Endothelial cell of umbilical vein (primary cell): ENCODE measurements at regions not wholly inside any gene's neighbourhood (a gene's known extent, or its start where the extent isn't known, plus 50 kb on each side); places are given as distances from the start of the nearest gene placed in this dataset.

Experiments used
- BruUV-seq: library from RNA; stranded (reverse); fragments of 400-500 nt; replicated peaks from 2 replicates; lab custom pipeline; 2021; lab: Mats Ljungman, UMichigan
- CTCF ChIA-PET: fragments of 300-600, 350-600 bp; sonication (Branson Sonifier 250); formaldehyde crosslinking; loops from one replicate; lab custom pipeline; 2021; ENCODE audit warnings: antibody characterized with exemption, inconsistent platforms; lab: Charles Lee
- POLR2A ChIA-PET: fragments of 300-600, 350-600 bp; sonication (Branson Sonifier 250); formaldehyde crosslinking; loops from one replicate; lab custom pipeline; 2021; ENCODE audit warnings: antibody characterized with exemption, inconsistent platforms; lab: Charles Lee
- DNase-seq: peaks from one replicate; pipeline ENCODE4 v3.0.0-alpha.2; 2011; ENCODE audit warnings: low read depth, low spot score
- FAIRE-seq: peaks from 2 replicates; lab custom pipeline; 2011; peaks lifted over from hg19 to GRCh38; lab: Jason Lieb, UNC
- H2AFZ ChIP-seq: 2 replicates; pipeline ENCODE4 v1.6.0; 2012; ENCODE audit warnings: low read depth, low read length, control low read depth, inconsistent platforms
- H3K27ac ChIP-seq: 2 replicates; pipeline ENCODE4 v1.5.1; 2011; ENCODE audit warnings: low read depth, mild to moderate bottlenecking, control low read depth, low read length, moderate library complexity; ENCODE audit not compliant: insufficient read depth
- H3K27me3 ChIP-seq, 2 experiments: 2 replicates each; pipeline versions ENCODE4 v1.6.0 to v1.6.1; 2011; ENCODE audit warnings: low read length in 2 of 2, mixed read lengths in 1 of 2; ENCODE audit not compliant: control insufficient read depth in 2 of 2, insufficient read depth in 2 of 2
- H3K36me3 ChIP-seq, 2 experiments: 2 replicates in 1 of 2; 3 replicates in 1 of 2; pipeline ENCODE4 v1.5.1; 2011; ENCODE audit warnings: low read length in 2 of 2, mild to moderate bottlenecking in 1 of 2, moderate library complexity in 1 of 2; ENCODE audit not compliant: control insufficient read depth in 2 of 2, insufficient read depth in 2 of 2; ENCODE audit errors: extremely low read depth in 1 of 2
- H3K4me1 ChIP-seq: 3 replicates; pipeline ENCODE4 v1.5.1; 2011; ENCODE audit warnings: mild to moderate bottlenecking, low read length; ENCODE audit not compliant: control insufficient read depth, insufficient read depth; ENCODE audit errors: extremely low read depth
- H3K4me2 ChIP-seq: 2 replicates; pipeline ENCODE4 v1.6.1; 2011; ENCODE audit warnings: low read length, control low read depth, mixed read lengths; ENCODE audit not compliant: insufficient read depth
- H3K4me3 ChIP-seq, 3 experiments: fragments of 200-600 bp in 1 of 3; sonication (generic), shearing (Covaris generic) in 1 of 3; replicated peaks in 1 of 3; 2 replicates each; pipeline ENCODE4 v1.5.1; 2011 to 2016; ENCODE audit warnings: control low read depth in 3 of 3, low read length in 3 of 3, mild to moderate bottlenecking in 2 of 3, inconsistent platforms in 1 of 3, low read depth in 1 of 3, moderate library complexity in 1 of 3; ENCODE audit not compliant: insufficient read depth in 1 of 3
- H3K79me2 ChIP-seq: 2 replicates; pipeline ENCODE4 v1.6.0; 2012; ENCODE audit warnings: low read length, inconsistent platforms; ENCODE audit not compliant: control insufficient read depth, insufficient read depth
- H3K9ac ChIP-seq: replicated peaks from 2 replicates; pipeline ENCODE3; 2011; ENCODE audit warnings: low read length, control low read depth; ENCODE audit not compliant: insufficient read depth; ENCODE audit errors: extremely low read depth
- H3K9me1 ChIP-seq: replicated peaks from 3 replicates; pipeline ENCODE4 v1.6.0; 2011; ENCODE audit warnings: mild to moderate bottlenecking, low read length; ENCODE audit not compliant: control insufficient read depth, insufficient read depth; ENCODE audit errors: extremely low read depth
- H3K9me3 ChIP-seq: replicated peaks from 2 replicates; pipeline ENCODE4 v1.5.1; 2012; ENCODE audit warnings: low read length, inconsistent platforms; ENCODE audit not compliant: control insufficient read depth, insufficient read depth
- H4K20me1 ChIP-seq: replicated peaks from 2 replicates; pipeline ENCODE3; 2011; ENCODE audit warnings: mild to moderate bottlenecking, low read length; ENCODE audit not compliant: control insufficient read depth, insufficient read depth; ENCODE audit errors: extremely low read depth
- CTCF ChIP-seq, 2 donors: IDR thresholded peaks; 1 replicate in 1 of 2; 2 replicates in 1 of 2; pipeline ENCODE4 v1.5.1; 2011; ENCODE audit warnings: low read length in 2 of 2, mild to moderate bottlenecking in 2 of 2, moderate library complexity in 2 of 2, control low read depth in 1 of 2, inconsistent platforms in 1 of 2, low read depth in 1 of 2; ENCODE audit not compliant: insufficient read depth in 1 of 2; ENCODE audit errors: extremely low read depth in 1 of 2
- EZH2 ChIP-seq: IDR thresholded peaks from 2 replicates; pipeline ENCODE4 v1.6.1; 2012; ENCODE audit warnings: borderline replicate concordance, low read depth, mild to moderate bottlenecking, moderate library complexity, low read length, inconsistent platforms; ENCODE audit not compliant: severe bottlenecking
- FOS ChIP-seq: IDR thresholded peaks from 2 replicates; pipeline ENCODE4 v1.6.1; 2011; ENCODE audit warnings: mild to moderate bottlenecking, low read length, moderate library complexity, borderline replicate concordance; ENCODE audit not compliant: insufficient read depth
- MAX ChIP-seq: IDR thresholded peaks from 2 replicates; pipeline ENCODE4 v1.6.1; 2011; ENCODE audit not compliant: insufficient read depth, insufficient read length
- MYC ChIP-seq: IDR thresholded peaks from one replicate; pipeline ENCODE4 v1.6.1; 2011; ENCODE audit warnings: mild to moderate bottlenecking, low read depth, low read length
- POLR2AphosphoS5 ChIP-seq: IDR thresholded peaks from 2 replicates; pipeline ENCODE4 v1.6.1; 2012; ENCODE audit warnings: low read depth, mild to moderate bottlenecking, control low read depth, low read length, moderate library complexity; ENCODE audit not compliant: insufficient read depth
- dilution Hi-C: fragments of 300-500 bp; cut with MboI; formaldehyde crosslinking; loops from one replicate; pipeline ENCODE4 v1.15.0; 2019; ENCODE audit warnings: low sequenced_read_pairs; ENCODE audit not compliant: extremely low pct_ligation_motif_present
- intact Hi-C: fragments of 100-400 bp; cut with micrococcal nuclease; formaldehyde crosslinking; loops from one replicate; pipeline ENCODE4 v1.10.0; 2022

GRCh38 chr4:181646864-181647263 lies 596.3 kb upstream of the TENM3 start:
- no peak overlapping the region for H3K27ac ChIP-seq
- dilution Hi-C loops (no loop called here), intact Hi-C loops (no loop called here)
- H3K4me1 ChIP-seq, result no peaks in the 10 kb centered on the region
- no TSS peak for BruUV-seq
- POLR2A ChIA-PET, result no interaction called here
- no peak overlapping the region for H3K4me2 ChIP-seq
- TF ChIP-seq EZH2, result no peak
- H3K9me3 ChIP-seq, result peaks cover 5% of the 10 kb centered on the region
- CTCF ChIA-PET, result no interaction called here
- no peak for FAIRE-seq
- H3K79me2 ChIP-seq, result no peaks in the 10 kb centered on the region
- H4K20me1 ChIP-seq, result no peaks in the 10 kb centered on the region
- H3K9ac ChIP-seq, result no peak overlapping the region
- H2AFZ ChIP-seq, result no peak overlapping the region
- no peak for DNase-seq
- no peaks in the 10 kb centered on the region for H3K9me1 ChIP-seq
- H3K27me3 ChIP-seq, result no peaks in the 10 kb centered on the region
- no peak overlapping the region for H3K4me3 ChIP-seq
- no peaks in the 10 kb centered on the region for H3K36me3 ChIP-seq

- no peak overlapping the region for H3K4me2 ChIP-seq
- H2AFZ ChIP-seq, result no peak overlapping the region
- H3K9me3 ChIP-seq, result peaks cover 8% of the 10 kb centered on the region
- no peaks in the 10 kb centered on the region for H3K4me1 ChIP-seq
- TF ChIP-seq POLR2AphosphoS5 (no peak), MAX (no peak), CTCF (IDR thresholded peaks at IDR 0.05; ENCODE audit: extremely low read depth in 1 of 2, insufficient read depth in 1 of 2, low read depth in 1 of 2, low read length in 2 of 2) (no peak), MYC (no peak), EZH2 (no peak), FOS (no peak)
- no peaks in the 10 kb centered on the region for H3K9me1 ChIP-seq
- H4K20me1 ChIP-seq, result no peaks in the 10 kb centered on the region
- H3K27me3 ChIP-seq, result no peaks in the 10 kb centered on the region
- no TSS peak for BruUV-seq
- H3K9ac ChIP-seq, result no peak overlapping the region
- no peaks in the 10 kb centered on the region for H3K36me3 ChIP-seq
- dilution Hi-C loops (no loop called here), intact Hi-C loops (no loop called here)
- ChIA-PET POLR2A (no interaction called here), CTCF (no interaction called here)
- no peak for FAIRE-seq
- H3K4me3 ChIP-seq, result no peak overlapping the region
- no peak for DNase-seq
- no peak overlapping the region for H3K27ac ChIP-seq
- H3K79me2 ChIP-seq, result no peaks in the 10 kb centered on the region
Measured at GRCh38 chr4:181647396-181648147, 595.6 kb upstream of the TENM3 start.
